H9 (cell line): ENCODE measurements at regions not wholly inside any gene's neighbourhood (a gene's known extent, or its start where the extent isn't known, plus 50 kb on each side); places are given as distances from the start of the nearest gene placed in this dataset.

ENCODE experiments used
- DNase-seq: peaks from one replicate; pipeline ENCODE4 v3.0.0-alpha.2; 2017
- H2AFZ ChIP-seq: one replicate; pipeline ENCODE4 v1.6.1; 2013; ENCODE audit warnings: mild to moderate bottlenecking, low read length, control low read depth, moderate library complexity
- H2AK5ac ChIP-seq: 2 replicates; pipeline ENCODE4 v1.6.1; 2013; ENCODE audit warnings: low read length, control low read depth, mixed read lengths; ENCODE audit not compliant: insufficient read length
- H2BK120ac ChIP-seq: one replicate; pipeline ENCODE4 v1.6.1; 2013; ENCODE audit warnings: low read depth, mild to moderate bottlenecking, low read length, control low read depth, inconsistent platforms; ENCODE audit not compliant: poor library complexity, severe bottlenecking
- H2BK12ac ChIP-seq: 2 replicates; pipeline ENCODE4 v1.6.1; 2013; ENCODE audit warnings: low read length, control low read depth, mixed read lengths, low read depth; ENCODE audit not compliant: insufficient read length
- H2BK15ac ChIP-seq: 2 replicates; pipeline ENCODE4 v1.6.1; 2013; ENCODE audit warnings: low read depth, low read length, control low read depth
- H2BK20ac ChIP-seq: one replicate; pipeline ENCODE4 v1.6.1; 2013; ENCODE audit warnings: low read depth, mild to moderate bottlenecking, low read length, control low read depth, inconsistent platforms; ENCODE audit not compliant: poor library complexity, severe bottlenecking
- H2BK5ac ChIP-seq: 2 replicates; pipeline ENCODE4 v1.6.1; 2013; ENCODE audit warnings: low read length, control low read depth, mixed read lengths; ENCODE audit not compliant: insufficient read length
- H3K14ac ChIP-seq: 2 replicates; pipeline ENCODE4 v1.6.1; 2013; ENCODE audit warnings: low read length, control low read depth; ENCODE audit not compliant: insufficient read depth
- H3K18ac ChIP-seq: 2 replicates; pipeline ENCODE4 v1.6.1; 2013; ENCODE audit warnings: low read depth, mild to moderate bottlenecking, mixed read lengths, low read length, control low read depth; ENCODE audit not compliant: insufficient read length
- H3K23ac ChIP-seq: 2 replicates; pipeline ENCODE4 v1.6.1; 2013; ENCODE audit warnings: low read length, control low read depth, mixed read lengths, low read depth; ENCODE audit not compliant: insufficient read length
- H3K23me2 ChIP-seq: 2 replicates; pipeline ENCODE4 v1.6.1; 2013; ENCODE audit warnings: low read depth, mild to moderate bottlenecking, mixed read lengths, low read length, control low read depth; ENCODE audit not compliant: insufficient read length, poor library complexity, severe bottlenecking
- H3K27ac ChIP-seq: 2 replicates; pipeline ENCODE4 v1.5.1; 2013; ENCODE audit warnings: low read length, control low read depth, mixed read lengths, low read depth; ENCODE audit not compliant: insufficient read length
- H3K27me3 ChIP-seq: 2 replicates; pipeline ENCODE4 v1.6.1; 2013; ENCODE audit warnings: low read length, control low read depth, inconsistent platforms; ENCODE audit not compliant: insufficient read depth
- H3K4ac ChIP-seq: 2 replicates; pipeline ENCODE4 v1.6.1; 2013; ENCODE audit warnings: low read depth, mild to moderate bottlenecking, control low read depth, inconsistent platforms, low read length, moderate library complexity
- H3K4me1 ChIP-seq: 2 replicates; pipeline ENCODE4 v1.6.1; 2013; ENCODE audit warnings: low read length, control low read depth, inconsistent platforms; ENCODE audit not compliant: insufficient read depth
- H3K4me2 ChIP-seq: 2 replicates; pipeline ENCODE4 v1.6.1; 2013; ENCODE audit warnings: low read length, control low read depth, mixed read lengths; ENCODE audit not compliant: insufficient read length, insufficient read depth
- H3K56ac ChIP-seq: 2 replicates; pipeline ENCODE4 v1.6.1; 2013; ENCODE audit warnings: low read depth, mild to moderate bottlenecking, mixed read lengths, low read length, control low read depth; ENCODE audit not compliant: insufficient read length
- H3K79me1 ChIP-seq: 2 replicates; pipeline ENCODE4 v1.6.1; 2013; ENCODE audit warnings: low read depth, mild to moderate bottlenecking, moderate library complexity, low read length, control low read depth, inconsistent platforms; ENCODE audit not compliant: insufficient read depth, poor library complexity, severe bottlenecking
- H3K79me2 ChIP-seq: 2 replicates; pipeline ENCODE4 v1.6.1; 2013; ENCODE audit warnings: low read length, control low read depth, inconsistent platforms; ENCODE audit not compliant: insufficient read depth
- H3K9ac ChIP-seq: 2 replicates; pipeline ENCODE4 v1.6.1; 2013; ENCODE audit warnings: low read length, control low read depth, mixed read lengths; ENCODE audit not compliant: insufficient read length; ENCODE audit errors: extremely low read depth
- H3K9me3 ChIP-seq: one replicate; pipeline ENCODE4 v1.6.1; 2013; ENCODE audit warnings: low read depth, low read length, inconsistent platforms; ENCODE audit not compliant: control insufficient read depth
- H3T11ph ChIP-seq: one replicate; pipeline ENCODE4 v1.6.1; 2013; ENCODE audit warnings: mild to moderate bottlenecking, low read length, control low read depth, inconsistent platforms
- H4K20me1 ChIP-seq: one replicate; pipeline ENCODE4 v1.6.1; 2013; ENCODE audit not compliant: control insufficient read depth, insufficient read length, insufficient read depth
- H4K5ac ChIP-seq: 2 replicates; pipeline ENCODE4 v1.6.1; 2013; ENCODE audit warnings: low read depth, mild to moderate bottlenecking, mixed read lengths, low read length, control low read depth; ENCODE audit not compliant: insufficient read length
- H4K8ac ChIP-seq: replicated peaks from 2 replicates; pipeline ENCODE4 v1.6.1; 2013; ENCODE audit warnings: low read length, control low read depth, mixed read lengths, low read depth; ENCODE audit not compliant: insufficient read length
- H4K91ac ChIP-seq: 2 replicates; pipeline ENCODE4 v1.6.1; 2013; ENCODE audit warnings: low read depth, mild to moderate bottlenecking, moderate library complexity, mixed read lengths, low read length, control low read depth; ENCODE audit not compliant: insufficient read length
- H3K27ac Mint-ChIP-seq, 3 experiments: 2 replicates in 2 of 3; 3 replicates in 1 of 3; pipeline ENCODE4 v1.8.0; 2020 to 2021; ENCODE audit warnings: mixed read lengths in 3 of 3, mild to moderate bottlenecking in 1 of 3, moderate library complexity in 1 of 3
- H3K27me3 Mint-ChIP-seq: 2 replicates; pipeline ENCODE4 v1.8.0; 2021; ENCODE audit warnings: low read depth, mild to moderate bottlenecking, moderate library complexity, mixed read lengths
- H3K36me3 Mint-ChIP-seq, 3 experiments: 2 replicates in 2 of 3; 3 replicates in 1 of 3; pipeline ENCODE4 v1.8.0; 2020 to 2021; ENCODE audit warnings: low read depth in 3 of 3, mixed read lengths in 3 of 3; ENCODE audit not compliant: insufficient read depth in 1 of 3
- H3K4me1 Mint-ChIP-seq, 2 experiments: 2 replicates each; pipeline ENCODE4 v1.8.0; 2020; ENCODE audit warnings: mixed read lengths in 2 of 2
- H3K4me3 Mint-ChIP-seq, 2 experiments: 2 replicates in 1 of 2; 3 replicates in 1 of 2; pipeline ENCODE4 v1.8.0; 2020 to 2021; ENCODE audit warnings: mild to moderate bottlenecking in 2 of 2, mixed read lengths in 2 of 2, moderate library complexity in 1 of 2
- H3K9me3 Mint-ChIP-seq, 2 experiments: 2 replicates in 1 of 2; 3 replicates in 1 of 2; pipeline ENCODE4 v1.8.0; 2020; ENCODE audit warnings: mild to moderate bottlenecking in 2 of 2, mixed read lengths in 2 of 2, moderate library complexity in 1 of 2
- WGBS: extraction: QIAGEN DNeasy Blood & Tissue Kit; methylation state at CpG from one replicate; pipeline ENCODE4 v1.1.7; 2013; ENCODE audit warnings: missing lambda C conversion rate, low lambda C conversion rate, mixed read lengths; ENCODE audit not compliant: insufficient read length; ENCODE audit errors: extremely low coverage; 5-methylcytosine and 5-hydroxymethylcytosine counted together
- TF ChIP-seq, protein P1 (sequence below): fragments of 200-600 bp; sonication (generic); conservative IDR thresholded peaks from 3 replicates; pipeline ENCODE4 v1.8.0; 2021; ENCODE audit warnings: antibody characterized with exemption, mild to moderate bottlenecking

GRCh38 chr11:86865436-86865835 is 65.1 kb downstream of the PRSS23 start:
- H3K79me2 ChIP-seq: no peaks in the 10 kb centered on the region
- H3K4ac ChIP-seq: no peak overlapping the region
- DNase-seq: no peak
- no peak overlapping the region for H3T11ph ChIP-seq
- no peaks in the 10 kb centered on the region for H3K23me2 ChIP-seq
- no peaks in the 10 kb centered on the region for H3K9me3 ChIP-seq
- no peak overlapping the region for H3K14ac ChIP-seq
- no peak overlapping the region for H3K27ac ChIP-seq
- H3K4me1 Mint-ChIP-seq: peaks cover 4 to 5% of the 10 kb centered on the region in 2 experiments; a peak in 3 of 4 replicates
- no peaks in the 10 kb centered on the region for H3K36me3 Mint-ChIP-seq
- H2BK15ac ChIP-seq: no peak overlapping the region
- H2BK120ac ChIP-seq: no peak overlapping the region
- H3K4me1 ChIP-seq: no peaks in the 10 kb centered on the region
- peaks cover 4% of the 10 kb centered on the region for H3K27me3 Mint-ChIP-seq
- no peak overlapping the region for H2AFZ ChIP-seq
- no peak overlapping the region for H4K8ac ChIP-seq
- H3K27me3 ChIP-seq: no peaks in the 10 kb centered on the region
- H3K4me2 ChIP-seq: no peak overlapping the region
- TF ChIP-seq, protein P1, sequence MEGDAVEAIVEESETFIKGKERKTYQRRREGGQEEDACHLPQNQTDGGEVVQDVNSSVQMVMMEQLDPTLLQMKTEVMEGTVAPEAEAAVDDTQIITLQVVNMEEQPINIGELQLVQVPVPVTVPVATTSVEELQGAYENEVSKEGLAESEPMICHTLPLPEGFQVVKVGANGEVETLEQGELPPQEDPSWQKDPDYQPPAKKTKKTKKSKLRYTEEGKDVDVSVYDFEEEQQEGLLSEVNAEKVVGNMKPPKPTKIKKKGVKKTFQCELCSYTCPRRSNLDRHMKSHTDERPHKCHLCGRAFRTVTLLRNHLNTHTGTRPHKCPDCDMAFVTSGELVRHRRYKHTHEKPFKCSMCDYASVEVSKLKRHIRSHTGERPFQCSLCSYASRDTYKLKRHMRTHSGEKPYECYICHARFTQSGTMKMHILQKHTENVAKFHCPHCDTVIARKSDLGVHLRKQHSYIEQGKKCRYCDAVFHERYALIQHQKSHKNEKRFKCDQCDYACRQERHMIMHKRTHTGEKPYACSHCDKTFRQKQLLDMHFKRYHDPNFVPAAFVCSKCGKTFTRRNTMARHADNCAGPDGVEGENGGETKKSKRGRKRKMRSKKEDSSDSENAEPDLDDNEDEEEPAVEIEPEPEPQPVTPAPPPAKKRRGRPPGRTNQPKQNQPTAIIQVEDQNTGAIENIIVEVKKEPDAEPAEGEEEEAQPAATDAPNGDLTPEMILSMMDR: no peak
- no peak overlapping the region for H3K56ac ChIP-seq
- H4K91ac ChIP-seq: no peak overlapping the region
- no peaks in the 10 kb centered on the region for H3K79me1 ChIP-seq
- H4K20me1 ChIP-seq: no peaks in the 10 kb centered on the region
- no peak overlapping the region for H3K27ac Mint-ChIP-seq
- H3K9me3 Mint-ChIP-seq: no peaks in the 10 kb centered on the region
- H3K18ac ChIP-seq: no peak overlapping the region
- H2AK5ac ChIP-seq: no peak overlapping the region
- WGBS: no CpG with 5 or more reads among the region's 1 CpG
- no peak overlapping the region for H2BK5ac ChIP-seq
- no peak overlapping the region for H3K23ac ChIP-seq
- H2BK20ac ChIP-seq: no peak overlapping the region
- H3K9ac ChIP-seq: no peak overlapping the region
- no peak overlapping the region for H3K4me3 Mint-ChIP-seq
- no peak overlapping the region for H2BK12ac ChIP-seq
- H4K5ac ChIP-seq: no peak overlapping the region
